HG03378 (cell line): ENCODE measurements at regions not wholly inside any gene's neighbourhood (a gene's known extent, or its start where the extent isn't known, plus 50 kb on each side); places are given as distances from the start of the nearest gene placed in this dataset.

Experiments
- ATAC-seq: cut with Tn5 transposase; IDR thresholded peaks from one replicate; pipeline ENCODE4 v1.9.1; 2021; ENCODE audit warnings: mild to moderate bottlenecking, moderate library complexity; ENCODE audit not compliant: unreplicated experiment

GRCh38 chr17:79303641-79304205 is 229.1 kb downstream of the ENGASE start:
- ATAC-seq, result no peak

GRCh38 chr17:79301469-79301868 is 226.8 kb downstream of the ENGASE start:
- no peak for ATAC-seq

DNA sequence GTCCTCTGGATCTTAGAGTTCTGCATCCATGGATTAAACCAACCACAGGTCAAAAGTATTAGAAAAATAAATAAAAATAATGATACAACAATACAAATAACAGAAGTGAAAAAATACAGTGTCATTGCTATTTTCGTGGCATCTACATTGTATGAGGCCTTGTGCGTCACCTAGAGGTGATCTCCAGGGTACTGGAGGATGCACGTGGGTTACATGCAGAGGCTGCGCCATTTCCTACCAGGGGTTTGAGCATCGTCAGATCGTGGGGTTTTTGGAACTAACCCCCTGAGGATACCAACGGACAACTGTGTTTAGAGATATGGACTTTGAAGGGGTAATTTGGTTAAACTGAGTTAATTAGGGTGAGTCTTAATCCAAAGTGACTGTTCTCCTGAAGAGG is 224.7 kb downstream of the ENGASE start:
- ATAC-seq, result no peak

DNA sequence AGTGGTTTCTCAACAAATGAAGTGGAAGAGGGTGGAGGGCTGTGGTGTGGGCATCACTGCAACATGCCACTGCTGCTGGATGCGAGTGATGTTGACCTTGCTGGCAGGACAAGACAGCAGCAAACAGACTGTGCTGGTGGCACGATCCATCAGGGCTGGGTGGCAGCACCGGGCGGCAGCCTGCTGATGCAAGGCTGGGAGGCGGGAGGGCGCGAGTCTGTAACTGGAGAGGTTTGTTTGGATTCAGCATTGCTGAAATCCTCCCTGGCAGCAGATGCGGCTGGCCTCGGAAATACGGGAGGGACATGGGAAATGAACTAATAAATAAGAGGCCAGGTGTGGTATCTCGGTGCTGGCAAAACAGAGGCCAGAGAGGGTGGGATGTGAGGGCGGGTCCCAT is 224.2 kb downstream of the ENGASE start:
- no peak for ATAC-seq

DNA sequence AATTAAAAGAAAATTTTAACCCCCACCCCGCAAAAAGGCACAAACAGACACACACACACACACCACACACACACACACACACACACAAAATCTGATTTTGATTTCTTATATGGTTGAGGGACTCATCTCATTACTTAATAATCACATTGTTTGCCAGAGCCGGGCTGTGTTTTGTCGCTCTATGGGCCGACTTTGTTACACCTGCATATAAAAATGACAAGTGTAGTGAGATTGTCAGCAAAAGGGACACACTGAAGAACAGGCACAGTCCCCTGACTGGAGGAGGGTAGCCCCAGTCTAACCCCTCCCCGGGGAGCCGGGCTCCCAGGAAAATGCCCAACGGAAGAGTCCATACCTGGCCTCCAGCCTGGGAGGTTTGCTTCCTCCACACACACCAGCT is 221.6 kb downstream of the ENGASE start:
- no peak for ATAC-seq

DNA sequence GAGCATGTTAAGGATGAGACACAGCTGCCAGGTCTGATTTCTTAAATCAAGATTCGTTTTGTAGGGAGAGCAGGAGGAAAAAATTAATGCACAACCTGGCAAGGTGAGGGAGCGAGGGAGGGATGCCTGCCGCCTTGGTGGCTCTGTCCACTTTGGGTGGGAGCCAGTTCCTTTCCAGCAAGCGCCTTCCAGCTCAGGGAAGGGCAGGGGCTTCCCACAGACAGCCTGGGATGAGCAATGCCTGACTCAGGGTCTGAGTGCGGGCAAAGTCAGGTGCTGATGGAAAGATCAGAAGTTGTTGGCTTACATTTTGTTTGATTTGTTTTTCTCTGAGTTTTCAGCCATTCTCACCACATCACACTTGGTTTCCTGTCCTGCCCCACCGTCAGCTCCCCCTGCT is 220.7 kb downstream of the ENGASE start:
- no peak for ATAC-seq

- no peak for ATAC-seq
Measured at GRCh38 chr17:79294459-79295071, 219.9 kb downstream of the ENGASE start.

- ATAC-seq, result no peak
Measured at GRCh38 chr17:79292501-79292900, 217.9 kb downstream of the ENGASE start.

DNA sequence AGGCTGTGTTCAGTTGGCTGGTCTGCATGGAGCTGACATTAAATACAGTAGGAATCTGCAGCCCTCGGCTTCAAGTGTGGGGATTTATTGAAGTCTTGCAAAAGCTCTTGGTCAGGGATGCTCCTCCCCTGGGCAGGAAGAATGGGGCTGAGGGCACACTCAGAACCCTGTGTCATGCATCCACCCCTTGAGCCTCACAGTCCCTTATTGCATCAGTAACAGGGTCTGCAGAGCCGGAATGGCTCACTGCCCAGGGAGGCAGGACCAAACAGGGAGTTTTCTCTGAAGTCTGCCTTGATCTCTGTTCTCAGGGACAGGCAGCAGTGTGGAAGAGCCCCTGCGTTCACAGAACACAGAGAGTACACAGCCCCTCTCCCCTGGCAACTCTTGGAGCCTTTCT is 216.8 kb downstream of the ENGASE start:
- no peak for ATAC-seq

DNA sequence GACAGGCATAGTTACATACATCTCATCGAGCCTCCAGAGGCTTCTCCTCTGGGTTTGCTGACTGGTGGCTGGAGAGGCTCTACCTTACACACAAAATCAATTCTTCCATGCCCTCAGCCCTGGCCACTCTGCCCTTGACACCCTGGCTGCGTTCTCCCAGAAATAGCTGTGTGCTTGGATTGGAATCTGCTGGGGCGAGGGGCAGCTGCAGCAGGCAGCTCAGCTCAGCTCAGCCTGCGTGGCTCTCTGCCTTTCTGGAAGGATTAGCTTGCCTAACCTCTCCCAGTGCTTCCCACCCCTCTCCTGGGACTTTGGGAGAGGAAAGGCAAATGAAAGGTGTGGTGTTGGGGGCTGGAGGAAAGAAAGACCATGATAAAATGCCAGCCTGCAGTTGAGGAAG is 216.1 kb downstream of the ENGASE start:
- no peak for ATAC-seq

GRCh38 chr17:79288950-79289349 is 214.3 kb downstream of the ENGASE start:
- ATAC-seq, result no peak

- no peak for ATAC-seq
Measured at GRCh38 chr17:79286440-79286839, 211.8 kb downstream of the ENGASE start.

GRCh38 chr17:79285973-79286372 is 211.3 kb downstream of the ENGASE start:
- no peak for ATAC-seq

GRCh38 chr17:79282294-79282693 is 207.7 kb downstream of the ENGASE start:
- no peak for ATAC-seq

- ATAC-seq, result no peak
Measured at GRCh38 chr17:79281803-79282202, 207.2 kb downstream of the ENGASE start.

- ATAC-seq, result no peak
Measured at GRCh38 chr17:79280866-79281572, 206.4 kb downstream of the ENGASE start.

DNA sequence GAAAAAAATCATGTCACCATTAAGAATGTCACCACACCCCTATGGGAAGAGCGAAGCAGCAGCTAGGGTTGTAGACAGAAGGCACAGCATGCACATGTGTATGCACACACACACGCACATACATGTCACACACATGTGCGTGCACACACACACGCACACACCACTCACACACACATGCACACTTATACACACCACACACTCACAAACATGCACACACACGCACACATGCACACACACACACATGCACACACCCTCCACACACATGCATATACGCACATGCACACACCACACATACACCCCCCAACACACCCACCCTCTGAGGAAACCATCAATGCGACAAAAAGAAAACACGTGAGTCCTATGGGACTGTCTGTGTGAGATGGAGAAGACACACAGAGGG is 205.4 kb downstream of the ENGASE start:
- ATAC-seq, result no peak

- no peak for ATAC-seq
Measured at GRCh38 chr17:79279320-79279719, 204.7 kb downstream of the ENGASE start.

GRCh38 chr17:79276821-79277220 is 202.2 kb downstream of the ENGASE start:
- no peak for ATAC-seq

- ATAC-seq, result no peak
Measured at GRCh38 chr17:79273660-79274059, 199.0 kb downstream of the ENGASE start.

- no peak for ATAC-seq
Measured at GRCh38 chr17:79272666-79273219, 198.1 kb downstream of the ENGASE start.

DNA sequence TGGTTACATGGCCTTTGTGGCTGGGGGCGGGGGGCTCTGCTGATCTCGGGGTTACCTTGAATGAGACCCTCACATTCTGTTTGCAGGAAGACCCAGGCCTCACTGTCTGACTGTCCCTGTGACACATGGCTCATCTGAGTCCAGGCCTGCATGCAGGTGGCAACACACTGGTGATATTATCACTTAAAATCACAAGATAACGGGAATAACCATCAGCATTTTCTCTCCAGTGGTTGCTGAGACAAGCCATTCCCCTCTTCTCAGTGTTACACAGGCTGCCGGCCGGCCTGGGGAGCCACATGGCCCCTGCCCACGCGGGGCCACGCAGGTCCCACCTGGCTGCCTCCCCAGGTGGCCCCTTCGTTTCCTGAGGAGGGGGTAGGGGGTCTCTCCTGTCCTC is 197.6 kb downstream of the ENGASE start:
- ATAC-seq, result no peak
